GM12892 (cell line): ENCODE measurements at regions not wholly inside any gene's neighbourhood (a gene's known extent, or its start where the extent isn't known, plus 50 kb on each side); places are given as distances from the start of the nearest gene placed in this dataset.
"Not testable (repeated sequence)": the region's sequence is repeated elsewhere in the genome, so short reads cannot be mapped to it uniquely, and the experiment has no call there.

Source experiments
- DNase-seq: peaks from one replicate; pipeline ENCODE4 v3.0.0; 2011; ENCODE audit not compliant: insufficient read length
- FAIRE-seq: peaks from 2 replicates; lab custom pipeline; 2011; peaks lifted over from hg19 to GRCh38; lab: Jason Lieb, UNC
- POLR2A ChIP-seq: IDR thresholded peaks from 2 replicates; pipeline ENCODE4 v1.6.1; 2011; ENCODE audit warnings: low read depth, low read length, control low read depth
- POLR2AphosphoS5 ChIP-seq: IDR thresholded peaks from 2 replicates; pipeline ENCODE4 v1.6.1; 2011; ENCODE audit warnings: low read depth, low read length, control low read depth
- TAF1 ChIP-seq: IDR thresholded peaks from 2 replicates; pipeline ENCODE4 v1.6.1; 2011; ENCODE audit warnings: low read depth, mild to moderate bottlenecking, control low read depth, low read length, borderline replicate concordance

DNA sequence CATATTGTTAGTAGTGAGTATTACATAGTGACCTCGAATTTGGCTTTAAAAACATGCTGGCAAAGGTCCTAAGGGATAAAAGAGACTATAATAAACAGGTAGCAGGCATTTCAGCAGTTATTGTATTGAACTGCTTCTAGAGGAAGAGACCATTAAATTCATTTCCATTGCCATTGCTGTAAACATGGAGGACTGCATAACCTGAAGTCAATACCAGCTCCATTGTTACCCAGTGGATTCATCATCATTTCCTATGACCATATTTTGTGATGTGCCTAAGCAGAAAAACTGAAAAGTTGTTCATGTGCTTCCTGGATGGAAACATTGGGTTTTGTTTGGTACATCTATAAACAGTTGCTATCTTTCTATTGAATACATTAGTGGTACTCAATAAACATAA is 482.5 kb upstream of the UBE2E2 start:
- TF ChIP-seq POLR2A = no peak
- TF ChIP-seq TAF1 = no peak
- no peak for TF ChIP-seq POLR2AphosphoS5
- DNase-seq (no peak), FAIRE-seq (no peak)

DNA sequence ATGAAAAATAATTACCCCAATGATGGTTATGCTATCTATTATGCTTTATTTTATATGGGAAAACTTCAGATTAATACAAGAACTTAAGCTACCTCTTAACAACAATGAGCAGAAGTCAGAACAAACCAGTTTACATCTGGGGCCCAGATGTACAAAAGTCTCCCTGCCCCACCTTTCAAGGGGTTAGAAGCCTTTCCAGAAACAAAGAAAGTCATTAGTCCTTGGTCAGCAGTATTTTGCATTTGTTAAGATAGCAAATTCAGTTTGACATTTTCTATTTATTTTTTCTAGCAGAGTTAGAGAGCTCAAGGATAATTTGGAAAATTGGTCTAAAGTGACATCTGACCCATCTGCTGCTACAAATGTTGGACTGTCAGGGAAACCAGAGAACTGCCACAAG is 478.7 kb upstream of the UBE2E2 start:
- no peak for DNase-seq
- TF ChIP-seq POLR2AphosphoS5 (no peak), POLR2A (no peak), TAF1 (no peak)
- no peak for FAIRE-seq

DNA sequence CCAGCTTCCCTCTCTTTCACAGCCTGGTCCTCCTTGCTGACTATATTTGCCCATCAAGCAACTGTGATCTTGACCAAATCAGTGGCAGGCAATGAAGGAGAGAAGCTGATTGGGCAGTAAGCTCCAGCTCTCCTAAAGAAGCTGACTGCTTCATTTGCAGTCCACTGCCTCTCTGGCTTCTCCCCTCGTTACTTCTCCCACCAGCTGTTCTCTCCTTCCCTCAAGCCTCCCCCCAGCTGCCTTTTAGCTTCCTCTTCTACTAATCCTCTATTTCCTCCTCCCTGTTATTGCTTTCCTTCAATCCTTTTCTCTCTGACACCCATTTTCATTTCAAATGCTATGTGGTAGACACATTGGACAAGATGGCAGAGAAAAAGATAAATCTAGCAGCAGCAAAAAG is 474.7 kb upstream of the UBE2E2 start:
- TF ChIP-seq POLR2A (no peak), POLR2AphosphoS5 (no peak), TAF1 (no peak)
- DNase-seq = no peak
- FAIRE-seq = no peak

DNA sequence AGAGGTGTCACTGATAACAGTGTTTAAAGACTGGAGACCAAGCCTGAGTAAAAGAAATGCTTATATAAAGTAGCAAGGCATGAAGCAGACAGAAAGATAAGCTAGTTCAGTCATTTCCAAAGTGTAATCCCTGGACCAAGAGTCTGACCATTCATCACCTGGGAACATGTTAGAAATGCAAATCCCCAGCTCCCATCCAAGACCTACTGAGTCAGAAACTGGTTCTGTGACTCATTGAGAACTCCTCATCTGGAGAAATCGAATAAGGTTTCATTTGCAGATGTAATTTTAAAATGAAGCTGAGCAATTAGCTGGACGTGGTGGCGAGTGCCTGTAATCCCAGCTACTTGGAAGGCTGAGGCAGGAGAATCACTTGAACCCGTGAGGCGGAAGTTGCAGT is 473.9 kb upstream of the UBE2E2 start:
- no peak for TF ChIP-seq POLR2AphosphoS5
- TF ChIP-seq POLR2A = no peak
- no peak for TF ChIP-seq TAF1
- no peak for FAIRE-seq

DNA sequence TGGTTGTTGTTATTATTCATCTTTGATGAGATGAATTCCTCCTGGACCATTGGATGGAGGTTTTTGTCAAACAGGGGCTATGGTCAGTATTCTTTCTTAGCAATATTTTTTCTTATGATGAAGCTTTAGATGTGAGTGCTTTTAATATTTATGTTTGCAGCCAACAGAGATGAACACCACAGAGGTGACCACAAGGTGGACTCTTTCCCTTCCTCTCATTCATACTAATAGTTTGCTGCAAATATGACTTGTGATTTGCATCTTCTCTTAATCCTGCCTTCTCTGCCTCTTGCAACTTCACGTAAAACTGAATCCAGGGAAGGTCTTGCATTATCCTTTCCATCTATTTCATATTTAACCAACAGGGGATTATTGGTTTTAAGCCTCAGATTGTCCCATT is 473.1 kb upstream of the UBE2E2 start:
- DNase-seq = no peak
- TF ChIP-seq POLR2AphosphoS5 (no peak), TAF1 (no peak), POLR2A (no peak)
- no peak for FAIRE-seq

More for the DNA sequence above, 473.9 kb upstream of the UBE2E2 start:
- DNase-seq = no peak

DNA sequence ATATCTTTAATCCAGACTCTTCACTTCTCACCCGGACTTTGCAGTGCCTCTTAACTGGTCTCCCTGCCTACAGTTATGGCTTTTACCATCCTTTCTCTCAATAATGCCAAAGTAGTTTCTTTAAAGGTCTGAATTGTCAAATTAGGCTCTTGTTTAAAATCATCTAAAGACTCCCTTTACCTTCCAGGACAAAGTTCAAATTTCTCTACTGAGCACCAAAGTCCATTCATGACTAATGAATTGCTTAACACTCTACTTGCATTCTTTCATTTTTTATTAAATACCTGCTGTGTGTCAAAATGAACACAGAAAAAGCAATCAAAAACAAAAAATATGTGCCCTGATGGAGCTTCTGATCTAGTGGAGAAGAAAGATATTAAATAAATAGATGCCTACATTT is 472.4 kb upstream of the UBE2E2 start:
- DNase-seq (no peak), FAIRE-seq (no peak)
- TF ChIP-seq POLR2AphosphoS5 (no peak), TAF1 (no peak), POLR2A (no peak)

DNA sequence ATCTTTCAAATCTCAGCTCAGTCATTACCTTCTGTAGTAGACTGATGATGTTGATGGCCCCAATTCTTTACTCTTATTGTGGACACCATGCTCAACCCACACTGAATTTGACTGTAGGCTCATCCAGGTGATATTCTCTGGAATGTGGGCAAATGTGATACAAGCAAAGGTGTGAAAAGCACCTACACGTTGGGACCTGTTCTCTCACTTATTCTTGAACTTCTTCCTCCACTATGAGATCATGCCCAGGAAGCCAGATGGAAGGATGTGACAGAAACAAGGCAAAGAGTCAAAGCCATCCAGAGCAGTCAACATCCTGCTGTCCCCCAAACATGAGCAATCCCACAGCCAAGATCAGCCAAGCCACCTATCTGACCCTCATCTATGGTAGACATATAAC is 471.2 kb upstream of the UBE2E2 start:
- TF ChIP-seq POLR2A (no peak), POLR2AphosphoS5 (no peak), TAF1 (no peak)
- DNase-seq (no peak), FAIRE-seq (no peak)

DNA sequence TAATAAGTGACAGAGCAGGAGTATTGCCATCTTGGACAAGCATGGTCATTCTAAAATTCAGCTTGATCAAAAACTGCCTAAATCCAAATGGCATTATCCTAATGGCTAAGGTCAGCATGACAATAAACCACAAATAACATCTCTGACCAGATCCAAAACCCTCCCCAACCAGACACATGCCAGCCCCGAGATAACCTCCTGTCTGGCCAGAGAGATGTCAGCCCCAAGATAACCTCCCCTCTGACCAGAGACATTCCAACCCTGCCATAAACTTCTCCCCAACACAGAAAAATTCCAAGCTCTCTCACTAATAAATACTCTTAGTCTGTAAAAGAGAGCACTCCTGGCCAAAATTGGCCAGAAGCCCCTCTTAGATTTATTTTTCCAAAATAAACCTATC is 470.5 kb upstream of the UBE2E2 start:
- DNase-seq (no peak), FAIRE-seq (no peak)
- no peak for TF ChIP-seq TAF1
- TF ChIP-seq POLR2A = no peak
- no peak for TF ChIP-seq POLR2AphosphoS5

DNA sequence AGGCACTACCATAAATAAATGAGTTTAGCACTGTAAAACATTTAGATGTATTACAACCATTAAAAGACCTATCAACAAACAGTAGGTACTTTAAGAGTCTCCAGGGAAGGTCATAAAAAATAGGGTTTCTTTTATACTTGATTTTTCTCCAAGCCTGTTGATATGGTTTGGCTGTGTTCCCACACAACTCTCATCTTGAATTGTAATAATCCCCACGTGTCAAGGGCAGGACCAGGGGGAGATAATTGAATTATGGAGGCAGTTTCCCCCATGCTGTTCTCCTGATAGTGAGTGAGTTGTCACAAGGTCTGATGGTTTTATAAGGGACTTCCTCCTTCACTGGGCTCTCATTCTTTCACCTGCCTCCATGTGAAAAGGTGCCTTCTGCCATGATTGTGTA is 468.9 kb upstream of the UBE2E2 start:
- no peak for TF ChIP-seq TAF1
- no peak for TF ChIP-seq POLR2A
- no peak for TF ChIP-seq POLR2AphosphoS5
- DNase-seq (no peak), FAIRE-seq (no peak)

DNA sequence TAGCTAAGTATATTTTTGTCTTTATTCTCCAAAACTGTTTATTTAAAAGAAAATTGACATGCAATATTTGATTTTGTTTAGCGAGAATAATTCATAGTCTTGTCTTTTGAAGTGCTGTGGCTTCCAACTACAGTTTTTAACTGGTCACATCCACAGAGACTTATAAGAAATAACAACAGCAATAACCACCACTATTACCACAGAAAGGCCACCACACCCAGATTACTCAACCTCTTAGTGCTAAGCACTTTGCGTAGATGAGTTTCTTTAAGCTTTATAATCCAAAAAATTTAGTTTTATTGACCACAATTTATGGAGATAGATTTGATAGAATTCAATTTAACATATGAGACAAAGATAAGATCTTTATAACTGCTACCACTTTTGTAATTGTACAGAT is 468.4 kb upstream of the UBE2E2 start:
- TF ChIP-seq TAF1 (no peak), POLR2AphosphoS5 (no peak), POLR2A (no peak)
- DNase-seq (no peak), FAIRE-seq (no peak)

DNA sequence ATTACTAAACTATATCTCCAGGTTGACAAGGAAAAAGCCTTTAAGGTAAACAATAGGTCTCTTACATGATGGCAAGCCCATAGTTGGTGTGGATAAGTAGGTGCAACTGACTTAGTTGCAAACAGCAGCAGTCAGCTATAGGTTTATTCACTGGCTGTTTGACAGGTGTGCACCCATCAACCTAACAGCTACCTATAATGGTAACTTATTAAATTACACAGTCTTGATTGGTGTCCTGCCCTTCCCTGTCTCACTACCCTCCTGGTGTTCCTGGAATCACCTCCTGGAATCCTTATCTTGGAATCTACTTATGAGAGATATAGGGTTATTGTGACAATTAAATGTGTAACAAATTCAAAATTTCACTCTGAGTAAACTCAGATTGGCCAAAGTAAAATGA is 467.8 kb upstream of the UBE2E2 start:
- TF ChIP-seq TAF1 (no peak), POLR2AphosphoS5 (no peak), POLR2A (no peak)
- DNase-seq (no peak), FAIRE-seq (no peak)

DNA sequence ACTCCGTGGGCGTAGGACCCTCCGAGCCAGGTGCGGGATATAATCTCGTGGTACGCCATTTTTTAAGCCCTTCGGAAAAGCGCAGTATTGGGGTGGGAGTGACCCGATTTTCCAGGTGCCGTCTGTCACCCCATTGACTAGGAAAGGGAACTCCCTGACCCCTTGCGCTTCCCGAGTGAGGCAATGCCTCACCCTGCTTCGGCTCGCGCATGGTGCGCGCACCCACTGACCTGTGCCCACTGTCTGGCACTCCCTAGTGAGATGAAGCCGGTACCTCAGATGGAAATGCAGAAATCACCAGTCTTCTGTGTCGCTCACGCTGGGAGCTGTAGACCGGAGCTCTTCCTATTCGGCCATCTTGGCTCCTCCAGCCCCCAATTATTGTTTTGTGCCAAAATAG is 459.7 kb upstream of the UBE2E2 start:
- DNase-seq, FAIRE-seq: not testable (repeated sequence)

DNA sequence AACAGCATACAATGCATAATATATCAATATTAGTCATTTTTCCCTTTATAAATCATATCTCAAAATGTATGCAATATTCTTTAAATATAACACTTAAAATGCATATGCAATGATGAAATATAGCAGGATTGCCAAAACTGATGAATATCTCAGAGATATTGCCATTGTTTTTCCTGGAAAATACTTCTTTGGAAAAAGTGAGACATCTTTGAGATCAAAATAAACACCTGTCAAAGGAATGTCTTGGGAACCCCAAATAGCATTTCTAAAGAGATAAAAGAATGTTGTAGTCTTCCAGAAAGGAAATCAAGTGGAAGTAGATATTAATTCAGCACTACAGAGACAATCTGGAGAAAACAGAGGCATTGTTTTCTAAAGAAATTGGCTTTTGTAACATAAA is 457.8 kb upstream of the UBE2E2 start:
- DNase-seq = no peak
- FAIRE-seq = no peak
- TF ChIP-seq POLR2A = no peak
- no peak for TF ChIP-seq TAF1
- no peak for TF ChIP-seq POLR2AphosphoS5

DNA sequence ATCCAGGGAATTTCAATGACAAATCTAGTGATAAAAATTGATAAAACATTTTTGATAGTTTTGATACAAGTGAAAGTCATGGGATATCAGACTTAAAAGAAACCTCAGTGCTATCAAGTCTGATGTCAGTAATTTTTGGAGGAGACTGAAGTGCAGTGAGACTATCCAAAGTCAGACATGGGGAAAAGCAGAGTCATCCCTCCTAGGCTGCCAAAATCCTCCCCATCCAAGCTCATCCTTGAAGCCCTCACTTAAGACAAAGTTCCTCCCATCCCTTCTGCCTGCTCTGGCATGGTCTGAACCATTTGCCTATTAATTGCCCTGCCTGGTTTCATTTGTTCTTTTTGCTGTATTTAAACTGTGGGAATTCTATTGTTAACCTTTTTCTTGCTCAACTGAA is 456.9 kb upstream of the UBE2E2 start:
- DNase-seq = no peak
- no peak for TF ChIP-seq POLR2A
- TF ChIP-seq TAF1 = no peak
- FAIRE-seq = no peak
